ENCODE measurements at regions not wholly inside any gene's neighbourhood (a gene's known extent, or its start where the extent isn't known, plus 50 kb on each side); places are given as distances from the start of the nearest gene placed in this dataset.

- no peak for DNase-seq (ENCODE audit: low read depth, low spot score)
- no peak overlapping the region for H3K4me3 ChIP-seq (ENCODE audit: low read length)
- H3K27me3 ChIP-seq (ENCODE audit: control insufficient read depth, insufficient read depth, low read length) = no peaks in the 10 kb centered on the region
- H3K27ac ChIP-seq (ENCODE audit: low read length) = no peak overlapping the region
- H3K9me3 ChIP-seq (ENCODE audit: control insufficient read depth, insufficient read depth, low read length) = no peaks in the 10 kb centered on the region
- H3K4me1 ChIP-seq (ENCODE audit: control insufficient read depth, insufficient read depth, low read length) = no peaks in the 10 kb centered on the region
- WGBS (ENCODE audit: insufficient coverage, insufficient read length) = no CpG with 5 or more reads among the region's 2 CpGs
- no peaks in the 10 kb centered on the region for H3K36me3 ChIP-seq (ENCODE audit: control insufficient read depth, insufficient read depth, low read length)
Measured at GRCh38 chr4:34880246-34880645, 1364.1 kb downstream of the ARAP2 start.

GRCh38 chr4:34891892-34892291 lies 1352.4 kb downstream of the ARAP2 start:
- WGBS (ENCODE audit: insufficient coverage, insufficient read length) = no CpG with 5 or more reads among the region's 1 CpG

GRCh38 chr4:34893382-34893781 lies 1350.9 kb downstream of the ARAP2 start:
- Histone ChIP-seq H3K4me3 (ENCODE audit: low read length) (no peak overlapping the region), H3K27me3 (ENCODE audit: control insufficient read depth, insufficient read depth, low read length) (no peaks in the 10 kb centered on the region), H3K4me1 (ENCODE audit: control insufficient read depth, insufficient read depth, low read length) (no peaks in the 10 kb centered on the region), H3K9me3 (ENCODE audit: control insufficient read depth, insufficient read depth, low read length) (no peaks in the 10 kb centered on the region), H3K36me3 (ENCODE audit: control insufficient read depth, insufficient read depth, low read length) (no peaks in the 10 kb centered on the region), H3K27ac (ENCODE audit: low read length) (no peak overlapping the region)
- DNase-seq (ENCODE audit: low read depth, low spot score) = no peak
- WGBS (ENCODE audit: insufficient coverage, insufficient read length) = no CpG with 5 or more reads among the region's 3 CpGs

More at GRCh38 chr4:34891892-34892291, 1352.4 kb downstream of the ARAP2 start:
- DNase-seq (ENCODE audit: low read depth, low spot score) = no peak
- H3K4me3 ChIP-seq (ENCODE audit: low read length) = no peak overlapping the region
- H3K27me3 ChIP-seq (ENCODE audit: control insufficient read depth, insufficient read depth, low read length) = no peaks in the 10 kb centered on the region
- H3K36me3 ChIP-seq (ENCODE audit: control insufficient read depth, insufficient read depth, low read length) = no peaks in the 10 kb centered on the region
- no peaks in the 10 kb centered on the region for H3K9me3 ChIP-seq (ENCODE audit: control insufficient read depth, insufficient read depth, low read length)
- no peaks in the 10 kb centered on the region for H3K4me1 ChIP-seq (ENCODE audit: control insufficient read depth, insufficient read depth, low read length)
- no peak overlapping the region for H3K27ac ChIP-seq (ENCODE audit: low read length)

GRCh38 chr4:34920032-34920431 lies 1324.3 kb downstream of the ARAP2 start:
- no peak for DNase-seq (ENCODE audit: low read depth, low spot score)
- H3K4me1 ChIP-seq (ENCODE audit: control insufficient read depth, insufficient read depth, low read length) = no peaks in the 10 kb centered on the region
- no peaks in the 10 kb centered on the region for H3K36me3 ChIP-seq (ENCODE audit: control insufficient read depth, insufficient read depth, low read length)
- H3K9me3 ChIP-seq (ENCODE audit: control insufficient read depth, insufficient read depth, low read length) = no peaks in the 10 kb centered on the region
- H3K4me3 ChIP-seq (ENCODE audit: low read length) = no peak overlapping the region
- H3K27ac ChIP-seq (ENCODE audit: low read length) = no peak overlapping the region
- no peaks in the 10 kb centered on the region for H3K27me3 ChIP-seq (ENCODE audit: control insufficient read depth, insufficient read depth, low read length)
- WGBS (ENCODE audit: insufficient coverage, insufficient read length) = no CpG with 5 or more reads among the region's 2 CpGs

GRCh38 chr4:34921391-34921790 lies 1322.9 kb downstream of the ARAP2 start:
- no peaks in the 10 kb centered on the region for H3K27me3 ChIP-seq (ENCODE audit: control insufficient read depth, insufficient read depth, low read length)
- no peaks in the 10 kb centered on the region for H3K9me3 ChIP-seq (ENCODE audit: control insufficient read depth, insufficient read depth, low read length)
- WGBS (ENCODE audit: insufficient coverage, insufficient read length) = no CpG with 5 or more reads among the region's 3 CpGs
- DNase-seq (ENCODE audit: low read depth, low spot score) = no peak
- H3K4me3 ChIP-seq (ENCODE audit: low read length) = no peak overlapping the region
- H3K4me1 ChIP-seq (ENCODE audit: control insufficient read depth, insufficient read depth, low read length) = no peaks in the 10 kb centered on the region
- no peak overlapping the region for H3K27ac ChIP-seq (ENCODE audit: low read length)
- H3K36me3 ChIP-seq (ENCODE audit: control insufficient read depth, insufficient read depth, low read length) = no peaks in the 10 kb centered on the region

- no peak overlapping the region for H3K27ac ChIP-seq (ENCODE audit: low read length)
- H3K4me1 ChIP-seq (ENCODE audit: control insufficient read depth, insufficient read depth, low read length) = no peaks in the 10 kb centered on the region
- no peak for DNase-seq (ENCODE audit: low read depth, low spot score)
- no peak overlapping the region for H3K4me3 ChIP-seq (ENCODE audit: low read length)
- H3K36me3 ChIP-seq (ENCODE audit: control insufficient read depth, insufficient read depth, low read length) = no peaks in the 10 kb centered on the region
- no CpG with 5 or more reads among the region's 2 CpGs for WGBS (ENCODE audit: insufficient coverage, insufficient read length)
- H3K9me3 ChIP-seq (ENCODE audit: control insufficient read depth, insufficient read depth, low read length) = no peaks in the 10 kb centered on the region
- H3K27me3 ChIP-seq (ENCODE audit: control insufficient read depth, insufficient read depth, low read length) = no peaks in the 10 kb centered on the region
Measured at GRCh38 chr4:34922325-34922724, 1322.0 kb downstream of the ARAP2 start.

GRCh38 chr4:34932591-34932990 lies 1311.7 kb downstream of the ARAP2 start:
- H3K9me3 ChIP-seq (ENCODE audit: control insufficient read depth, insufficient read depth, low read length) = no peaks in the 10 kb centered on the region

GRCh38 chr4:34935739-34936138 lies 1308.6 kb downstream of the ARAP2 start:
- Histone ChIP-seq H3K9me3 (ENCODE audit: control insufficient read depth, insufficient read depth, low read length) (no peaks in the 10 kb centered on the region), H3K4me1 (ENCODE audit: control insufficient read depth, insufficient read depth, low read length) (no peaks in the 10 kb centered on the region), H3K4me3 (ENCODE audit: low read length) (no peak overlapping the region), H3K27ac (ENCODE audit: low read length) (no peak overlapping the region), H3K36me3 (ENCODE audit: control insufficient read depth, insufficient read depth, low read length) (no peaks in the 10 kb centered on the region), H3K27me3 (ENCODE audit: control insufficient read depth, insufficient read depth, low read length) (no peaks in the 10 kb centered on the region)
- WGBS (ENCODE audit: insufficient coverage, insufficient read length) = no CpG with 5 or more reads among the region's 1 CpG
- no peak for DNase-seq (ENCODE audit: low read depth, low spot score)

More at GRCh38 chr4:34932591-34932990, 1311.7 kb downstream of the ARAP2 start:
- H3K4me3 ChIP-seq (ENCODE audit: low read length) = no peak overlapping the region
- H3K4me1 ChIP-seq (ENCODE audit: control insufficient read depth, insufficient read depth, low read length) = no peaks in the 10 kb centered on the region
- H3K27me3 ChIP-seq (ENCODE audit: control insufficient read depth, insufficient read depth, low read length) = no peaks in the 10 kb centered on the region
- no CpG with 5 or more reads among the region's 5 CpGs for WGBS (ENCODE audit: insufficient coverage, insufficient read length)
- no peaks in the 10 kb centered on the region for H3K36me3 ChIP-seq (ENCODE audit: control insufficient read depth, insufficient read depth, low read length)
- H3K27ac ChIP-seq (ENCODE audit: low read length) = no peak overlapping the region
- DNase-seq (ENCODE audit: low read depth, low spot score) = no peak

- Histone ChIP-seq H3K27me3 (ENCODE audit: control insufficient read depth, insufficient read depth, low read length) (no peaks in the 10 kb centered on the region), H3K36me3 (ENCODE audit: control insufficient read depth, insufficient read depth, low read length) (no peaks in the 10 kb centered on the region), H3K4me1 (ENCODE audit: control insufficient read depth, insufficient read depth, low read length) (no peaks in the 10 kb centered on the region), H3K27ac (ENCODE audit: low read length) (no peak overlapping the region), H3K9me3 (ENCODE audit: control insufficient read depth, insufficient read depth, low read length) (no peaks in the 10 kb centered on the region), H3K4me3 (ENCODE audit: low read length) (no peak overlapping the region)
- WGBS (ENCODE audit: insufficient coverage, insufficient read length) = no CpG with 5 or more reads among the region's 14 CpGs
- no peak for DNase-seq (ENCODE audit: low read depth, low spot score)
Measured at GRCh38 chr4:34939073-34939472, 1305.2 kb downstream of the ARAP2 start.

- no peak overlapping the region for H3K27ac ChIP-seq (ENCODE audit: low read length)
- no peak overlapping the region for H3K4me3 ChIP-seq (ENCODE audit: low read length)
- no CpG with 5 or more reads among the region's 2 CpGs for WGBS (ENCODE audit: insufficient coverage, insufficient read length)
- no peak for DNase-seq (ENCODE audit: low read depth, low spot score)
- no peaks in the 10 kb centered on the region for H3K27me3 ChIP-seq (ENCODE audit: control insufficient read depth, insufficient read depth, low read length)
- no peaks in the 10 kb centered on the region for H3K9me3 ChIP-seq (ENCODE audit: control insufficient read depth, insufficient read depth, low read length)
- no peaks in the 10 kb centered on the region for H3K36me3 ChIP-seq (ENCODE audit: control insufficient read depth, insufficient read depth, low read length)
- no peaks in the 10 kb centered on the region for H3K4me1 ChIP-seq (ENCODE audit: control insufficient read depth, insufficient read depth, low read length)
Measured at GRCh38 chr4:34943741-34944386, 1300.5 kb downstream of the ARAP2 start.

- no peak overlapping the region for H3K27ac ChIP-seq (ENCODE audit: low read length)
- H3K36me3 ChIP-seq (ENCODE audit: control insufficient read depth, insufficient read depth, low read length) = no peaks in the 10 kb centered on the region
- no peak overlapping the region for H3K4me3 ChIP-seq (ENCODE audit: low read length)
- H3K4me1 ChIP-seq (ENCODE audit: control insufficient read depth, insufficient read depth, low read length) = no peaks in the 10 kb centered on the region
- WGBS (ENCODE audit: insufficient coverage, insufficient read length) = no CpG with 5 or more reads among the region's 2 CpGs
- no peaks in the 10 kb centered on the region for H3K27me3 ChIP-seq (ENCODE audit: control insufficient read depth, insufficient read depth, low read length)
- no peaks in the 10 kb centered on the region for H3K9me3 ChIP-seq (ENCODE audit: control insufficient read depth, insufficient read depth, low read length)
- DNase-seq (ENCODE audit: low read depth, low spot score) = no peak
Measured at GRCh38 chr4:34950926-34951325, 1293.4 kb downstream of the ARAP2 start.

Measured in iPS DF 6.9 (cell line).